HEK293 (cell line): ENCODE measurements at regions not wholly inside any gene's neighbourhood (a gene's known extent, or its start where the extent isn't known, plus 50 kb on each side); places are given as distances from the start of the nearest gene placed in this dataset.
A peak's percentile ranks its signal among the peaks of the same experiment; 100 is the strongest.

Source experiments
- CTCF ChIA-PET: fragments of 350-600 bp; formaldehyde crosslinking; extraction: SDS; loops from one replicate; lab custom pipeline; 2021; ENCODE audit warnings: antibody characterized with exemption; lab: Yijun Ruan, JAX
- POLR2A ChIA-PET: fragments of 300-600 bp; formaldehyde crosslinking; extraction: SDS; loops from one replicate; lab custom pipeline; 2020; ENCODE audit warnings: antibody characterized with exemption, inconsistent platforms; lab: Yijun Ruan, JAX
- H3K27ac ChIP-seq: fragments of 200-500 bp; sonication (Bioruptor generic); 2 replicates; pipeline ENCODE4 v1.5.1; 2014; ENCODE audit warnings: low read depth, low read length, control low read depth, inconsistent platforms; ENCODE audit errors: extremely low read depth
- H3K36me3 ChIP-seq, 2 experiments: fragments of 200-500 bp in 1 of 2; sonication (Bioruptor generic) in 1 of 2; 1 replicate in 1 of 2; 2 replicates in 1 of 2; pipeline ENCODE4 v1.5.1; 2014 to 2017; ENCODE audit warnings: inconsistent platforms in 2 of 2, low read length in 2 of 2; ENCODE audit not compliant: control insufficient read depth in 2 of 2, insufficient read depth in 1 of 2
- H3K4me1 ChIP-seq: fragments of 200-500 bp; sonication (Bioruptor generic); 2 replicates; pipeline ENCODE4 v1.5.1; 2014; ENCODE audit warnings: mild to moderate bottlenecking, low read length, inconsistent platforms; ENCODE audit not compliant: control insufficient read depth, insufficient read depth
- H3K4me3 ChIP-seq: 2 replicates; pipeline ENCODE4 v1.5.1; 2011; ENCODE audit warnings: low read depth, mild to moderate bottlenecking, control low read depth, low read length, moderate library complexity
- H3K9me3 ChIP-seq: fragments of 200-500 bp; sonication (Bioruptor generic); 2 replicates; pipeline ENCODE4 v1.5.1; 2014; ENCODE audit warnings: low read depth, low read length, inconsistent platforms; ENCODE audit not compliant: control insufficient read depth, insufficient read depth
- GLIS1 ChIP-seq: fragments of 450-650 bp; formaldehyde crosslinking; IDR thresholded peaks from 2 replicates; pipeline ENCODE4 v1.5.1; 2016; ENCODE audit warnings: missing biosample characterization, missing genetic modification characterization
- HOXA7 ChIP-seq: sonication (generic); formaldehyde crosslinking; IDR thresholded peaks from 2 replicates; pipeline ENCODE4 v1.8.1; 2022; ENCODE audit warnings: missing genetic modification reagents, borderline replicate concordance
- KLF1 ChIP-seq: fragments of 450-650 bp; formaldehyde crosslinking; IDR thresholded peaks from 2 replicates; pipeline ENCODE4 v1.5.1; 2016; ENCODE audit warnings: missing biosample characterization, missing genetic modification characterization
- KLF8 ChIP-seq: fragments of 450-650 bp; formaldehyde crosslinking; IDR thresholded peaks from 2 replicates; pipeline ENCODE4 v1.5.1; 2016; ENCODE audit warnings: missing biosample characterization, missing genetic modification characterization
- KLF9 ChIP-seq: fragments of 450-650 bp; formaldehyde crosslinking; IDR thresholded peaks from 2 replicates; pipeline ENCODE4 v1.5.1; 2016; ENCODE audit warnings: missing biosample characterization, missing genetic modification characterization, low read depth
- MYNN ChIP-seq: fragments of 450-650 bp; formaldehyde crosslinking; IDR thresholded peaks from 2 replicates; pipeline ENCODE4 v1.5.1; 2016; ENCODE audit warnings: missing biosample characterization, missing genetic modification characterization, borderline replicate concordance
- OSR2 ChIP-seq: fragments of 450-650 bp; formaldehyde crosslinking; IDR thresholded peaks from 2 replicates; pipeline ENCODE4 v1.5.1; 2016; ENCODE audit warnings: missing biosample characterization, missing genetic modification characterization
- ZBTB1 ChIP-seq: fragments of 450-650 bp; formaldehyde crosslinking; IDR thresholded peaks from 2 replicates; pipeline ENCODE4 v1.5.1; 2016; ENCODE audit warnings: missing biosample characterization, missing genetic modification characterization
- ZBTB26 ChIP-seq: fragments of 450-650 bp; formaldehyde crosslinking; optimal IDR thresholded peaks from 2 replicates; pipeline ENCODE3; 2016; ENCODE audit warnings: missing biosample characterization, mild to moderate bottlenecking, missing genetic modification characterization
- ZBTB48 ChIP-seq: fragments of 450-650 bp; formaldehyde crosslinking; IDR thresholded peaks from 2 replicates; pipeline ENCODE4 v1.5.1; 2016; ENCODE audit warnings: missing biosample characterization, missing genetic modification characterization
- ZBTB49 ChIP-seq: fragments of 450-650 bp; formaldehyde crosslinking; IDR thresholded peaks from 2 replicates; pipeline ENCODE4 v1.5.1; 2016; ENCODE audit warnings: missing biosample characterization, missing genetic modification characterization, low read depth
- ZFP69B ChIP-seq: fragments of 450-650 bp; formaldehyde crosslinking; IDR thresholded peaks from 2 replicates; pipeline ENCODE4 v1.5.1; 2016; ENCODE audit warnings: missing biosample characterization, missing genetic modification characterization
- ZIC2 ChIP-seq: fragments of 450-650 bp; formaldehyde crosslinking; IDR thresholded peaks from 2 replicates; pipeline ENCODE4 v1.5.1; 2016; ENCODE audit warnings: missing biosample characterization, missing genetic modification characterization
- ZNF114 ChIP-seq: fragments of 450-650 bp; formaldehyde crosslinking; IDR thresholded peaks from 2 replicates; pipeline ENCODE4 v1.5.0; 2017; ENCODE audit warnings: missing biosample characterization, missing genetic modification characterization
- ZNF121 ChIP-seq: fragments of 450-650 bp; formaldehyde crosslinking; IDR thresholded peaks from 2 replicates; pipeline ENCODE4 v1.5.1; 2016; ENCODE audit warnings: missing biosample characterization, missing genetic modification characterization
- ZNF174 ChIP-seq: fragments of 450-650 bp; formaldehyde crosslinking; IDR thresholded peaks from 2 replicates; pipeline ENCODE4 v1.5.0; 2017; ENCODE audit warnings: missing biosample characterization, mild to moderate bottlenecking, missing genetic modification characterization
- ZNF18 ChIP-seq: fragments of 450-650 bp; formaldehyde crosslinking; IDR thresholded peaks from 2 replicates; pipeline ENCODE4 v1.5.1; 2016; ENCODE audit warnings: missing biosample characterization, missing genetic modification characterization
- ZNF221 ChIP-seq: fragments of 450-650 bp; formaldehyde crosslinking; IDR thresholded peaks from 2 replicates; pipeline ENCODE4 v1.5.1; 2017; ENCODE audit warnings: missing biosample characterization, missing genetic modification characterization, borderline replicate concordance
- ZNF223 ChIP-seq: fragments of 450-650 bp; formaldehyde crosslinking; IDR thresholded peaks from 2 replicates; pipeline ENCODE4 v1.5.1; 2016; ENCODE audit warnings: missing biosample characterization, missing genetic modification characterization
- ZNF280C ChIP-seq: fragments of 450-650 bp; formaldehyde crosslinking; IDR thresholded peaks from 2 replicates; pipeline ENCODE4 v1.5.1; 2016; ENCODE audit warnings: missing biosample characterization, missing genetic modification characterization
- ZNF311 ChIP-seq: fragments of 450-650 bp; formaldehyde crosslinking; IDR thresholded peaks from 2 replicates; pipeline ENCODE4 v1.5.1; 2017; ENCODE audit warnings: missing biosample characterization, missing genetic modification characterization, borderline replicate concordance
- ZNF391 ChIP-seq: fragments of 450-650 bp; formaldehyde crosslinking; IDR thresholded peaks from 2 replicates; pipeline ENCODE4 v1.5.1; 2016; ENCODE audit warnings: low read depth, missing biosample characterization, missing genetic modification characterization, borderline replicate concordance
- ZNF48 ChIP-seq: fragments of 450-650 bp; formaldehyde crosslinking; IDR thresholded peaks from 2 replicates; pipeline ENCODE4 v1.5.1; 2016; ENCODE audit warnings: missing biosample characterization, missing genetic modification characterization
- ZNF548 ChIP-seq: fragments of 450-650 bp; formaldehyde crosslinking; IDR thresholded peaks from 2 replicates; pipeline ENCODE4 v1.5.1; 2016; ENCODE audit warnings: missing biosample characterization, missing genetic modification characterization
- ZNF610 ChIP-seq: fragments of 450-650 bp; formaldehyde crosslinking; IDR thresholded peaks from 2 replicates; pipeline ENCODE4 v1.5.1; 2016; ENCODE audit warnings: missing biosample characterization, missing genetic modification characterization, borderline replicate concordance
- ZNF658 ChIP-seq: fragments of 450-650 bp; formaldehyde crosslinking; IDR thresholded peaks from 2 replicates; pipeline ENCODE4; 2016; ENCODE audit warnings: missing biosample characterization, missing genetic modification characterization
- ZNF664 ChIP-seq: fragments of 450-650 bp; formaldehyde crosslinking; IDR thresholded peaks from 2 replicates; pipeline ENCODE4 v1.5.1; 2016; ENCODE audit warnings: missing biosample characterization, missing genetic modification characterization
- ZNF677 ChIP-seq: fragments of 450-650 bp; IDR thresholded peaks from 2 replicates; pipeline ENCODE4 v1.5.0; 2018; ENCODE audit warnings: missing biosample characterization, mild to moderate bottlenecking, missing genetic modification characterization, moderate library complexity
- ZNF791 ChIP-seq: fragments of 450-650 bp; formaldehyde crosslinking; IDR thresholded peaks from 2 replicates; pipeline ENCODE4 v1.5.1; 2016; ENCODE audit warnings: missing biosample characterization, missing genetic modification characterization
- ZNF843 ChIP-seq: fragments of 450-650 bp; formaldehyde crosslinking; IDR thresholded peaks from 2 replicates; pipeline ENCODE4 v1.5.1; 2016; ENCODE audit warnings: missing biosample characterization, missing genetic modification characterization

- TF ChIP-seq ZNF548 (tag by site-specific recombination), result no peak
- 0 out of 2 replicates have a peak, but pooled peaks have one; percentile 25 for TF ChIP-seq ZIC2 (tag by site-specific recombination)
- no peak for TF ChIP-seq ZNF221 (tag by site-specific recombination)
- no peak for TF ChIP-seq ZBTB49 (tag by site-specific recombination)
- peak; percentile 62 for TF ChIP-seq OSR2 (tag by site-specific recombination)
- TF ChIP-seq ZNF311 (tag by site-specific recombination), result no peak
- no peak for TF ChIP-seq KLF9 (tag by site-specific recombination)
- TF ChIP-seq HOXA7 (CRISPR knock-in tag), result no peak
- TF ChIP-seq ZNF18 (tag by site-specific recombination), result no peak
- no peak for TF ChIP-seq ZNF610
- TF ChIP-seq ZNF791 (tag by site-specific recombination), result no peak
- TF ChIP-seq, all 188 proteins: peak for 5
These were observed 98.7 kb upstream of the USP24 start (continued) for GRCh38 chr1:55313903-55314302.

- Histone ChIP-seq H3K4me1 (no peaks in the 10 kb centered on the region; the same call in 1 of the 2 replicates), H3K9me3 (no peaks in the 10 kb centered on the region), H3K4me3 (no peak overlapping the region), H3K27ac (no peak overlapping the region), H3K36me3 (no peaks in the 10 kb centered on the region)
- TF ChIP-seq ZNF658 (tag by site-specific recombination) (no peak), ZNF677 (tag by site-specific recombination) (no peak), GLIS1 (no peak), ZBTB1 (tag by site-specific recombination) (no peak), ZNF174 (tag by site-specific recombination) (no peak), KLF1 (tag by site-specific recombination) (no peak), ZNF280C (tag by site-specific recombination) (no peak), ZNF48 (tag by site-specific recombination) (no peak), ZBTB26 (tag by site-specific recombination) (no peak), ZBTB48 (no peak), ZFP69B (no peak), MYNN (no peak), ZNF664 (tag by site-specific recombination) (no peak), ZNF843 (no peak), KLF8 (tag by site-specific recombination) (no peak), ZBTB49 (tag by site-specific recombination) (no peak), ZNF391 (tag by site-specific recombination) (no peak), ZNF114 (tag by site-specific recombination) (no peak), ZNF121 (no peak), ZNF223 (no peak)
- ChIA-PET CTCF (interaction anchor here (1.4 kb wide), 1 partner anchor 26 kb away, joined by 4 read pairs; no protein-coding TSS in a partner anchor), POLR2A (no interaction called here)
These were observed 96.8 kb upstream of the USP24 start for GRCh38 chr1:55311979-55312378.
